ENCODE measurements at regions not wholly inside any gene's neighbourhood (a gene's known extent, or its start where the extent isn't known, plus 50 kb on each side); places are given as distances from the start of the nearest gene placed in this dataset.

- TF ChIP-seq FOXM1 (IDR thresholded peaks at IDR 0.05; ENCODE audit: borderline replicate concordance) (no peak), FOXA1 (IDR thresholded peaks at IDR 0.05) (no peak), PKNOX1 (IDR thresholded peaks at IDR 0.05) (no peak), BHLHE40 (IDR thresholded peaks at IDR 0.05; ENCODE audit: borderline replicate concordance) (no peak), ELF4 (IDR thresholded peaks at IDR 0.05) (no peak)
Observed at GRCh38 chr2:219976871-219977270, 349.4 kb downstream of the SLC4A3 start.

All from HEK293T (cell line).